ENCODE measurements at regions not wholly inside any gene's neighbourhood (a gene's known extent, or its start where the extent isn't known, plus 50 kb on each side); places are given as distances from the start of the nearest gene placed in this dataset.

DNA sequence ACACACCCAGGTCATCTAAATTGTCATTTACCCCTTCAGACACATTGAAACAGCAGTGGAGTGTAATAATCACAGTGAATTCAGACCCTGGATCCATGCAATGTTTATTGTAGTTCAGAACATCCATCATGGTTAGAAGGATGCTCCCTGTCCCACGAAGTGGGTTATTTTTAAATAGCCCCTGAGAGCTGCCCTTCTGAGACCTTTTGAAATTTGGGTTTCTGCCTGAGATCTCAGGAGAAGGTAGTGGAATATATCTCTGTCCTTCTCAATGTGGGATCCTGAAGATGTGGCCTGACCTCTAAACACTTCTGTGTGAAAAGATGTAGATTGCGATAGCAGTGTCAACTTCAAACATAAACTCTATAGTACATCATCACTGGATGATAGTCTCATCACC is 1080.6 kb downstream of the TMEM121 start:
- TF ChIP-seq, protein P1, sequence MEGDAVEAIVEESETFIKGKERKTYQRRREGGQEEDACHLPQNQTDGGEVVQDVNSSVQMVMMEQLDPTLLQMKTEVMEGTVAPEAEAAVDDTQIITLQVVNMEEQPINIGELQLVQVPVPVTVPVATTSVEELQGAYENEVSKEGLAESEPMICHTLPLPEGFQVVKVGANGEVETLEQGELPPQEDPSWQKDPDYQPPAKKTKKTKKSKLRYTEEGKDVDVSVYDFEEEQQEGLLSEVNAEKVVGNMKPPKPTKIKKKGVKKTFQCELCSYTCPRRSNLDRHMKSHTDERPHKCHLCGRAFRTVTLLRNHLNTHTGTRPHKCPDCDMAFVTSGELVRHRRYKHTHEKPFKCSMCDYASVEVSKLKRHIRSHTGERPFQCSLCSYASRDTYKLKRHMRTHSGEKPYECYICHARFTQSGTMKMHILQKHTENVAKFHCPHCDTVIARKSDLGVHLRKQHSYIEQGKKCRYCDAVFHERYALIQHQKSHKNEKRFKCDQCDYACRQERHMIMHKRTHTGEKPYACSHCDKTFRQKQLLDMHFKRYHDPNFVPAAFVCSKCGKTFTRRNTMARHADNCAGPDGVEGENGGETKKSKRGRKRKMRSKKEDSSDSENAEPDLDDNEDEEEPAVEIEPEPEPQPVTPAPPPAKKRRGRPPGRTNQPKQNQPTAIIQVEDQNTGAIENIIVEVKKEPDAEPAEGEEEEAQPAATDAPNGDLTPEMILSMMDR (IDR thresholded peaks at IDR 0.05): no peak
- no peak for TF ChIP-seq EZH2 (IDR thresholded peaks at IDR 0.05; ENCODE audit: borderline replicate concordance, insufficient read depth, low read depth, low read length, poor library complexity, severe bottlenecking)
